GM21360 (cell line): ENCODE measurements at regions not wholly inside any gene's neighbourhood (a gene's known extent, or its start where the extent isn't known, plus 50 kb on each side); places are given as distances from the start of the nearest gene placed in this dataset.
"Not testable (repeated sequence)": the region's sequence is repeated elsewhere in the genome, so short reads cannot be mapped to it uniquely, and the experiment has no call there.

Experiments used
- ATAC-seq: cut with Tn5 transposase; IDR thresholded peaks from one replicate; pipeline ENCODE4 v1.9.1; 2021; ENCODE audit warnings: mild to moderate bottlenecking, moderate library complexity; ENCODE audit not compliant: unreplicated experiment

DNA sequence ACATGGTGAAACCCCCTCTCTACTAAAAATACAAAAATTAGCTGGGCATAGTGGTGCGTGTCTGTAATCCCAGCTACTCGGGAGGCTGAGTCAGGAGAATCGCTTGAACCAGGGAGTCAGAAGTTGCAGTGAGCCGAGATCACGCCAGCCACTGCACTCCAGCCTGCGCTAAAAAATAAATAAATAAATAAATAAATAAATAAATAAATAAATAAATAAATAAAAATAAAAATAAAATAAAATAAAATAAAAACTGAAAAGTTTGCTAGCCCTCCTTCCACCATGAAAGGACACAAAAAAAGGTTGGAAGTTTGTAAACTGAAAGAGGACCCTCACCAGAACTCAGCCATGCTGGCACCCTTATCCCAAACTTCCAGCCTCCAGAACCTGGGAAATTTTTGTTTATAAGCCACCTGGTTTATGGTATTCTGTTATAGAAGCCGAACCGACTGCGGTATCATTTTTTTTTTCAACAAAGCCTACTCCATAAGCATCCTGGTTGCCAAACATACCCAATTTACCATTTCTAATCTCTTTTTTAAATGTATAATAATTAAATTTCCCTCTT lies 448.2 kb downstream of the SEMA3D start:
- no peak for ATAC-seq

GRCh38 chr7:84735677-84736076 lies 451.2 kb downstream of the SEMA3D start:
- no peak for ATAC-seq

DNA sequence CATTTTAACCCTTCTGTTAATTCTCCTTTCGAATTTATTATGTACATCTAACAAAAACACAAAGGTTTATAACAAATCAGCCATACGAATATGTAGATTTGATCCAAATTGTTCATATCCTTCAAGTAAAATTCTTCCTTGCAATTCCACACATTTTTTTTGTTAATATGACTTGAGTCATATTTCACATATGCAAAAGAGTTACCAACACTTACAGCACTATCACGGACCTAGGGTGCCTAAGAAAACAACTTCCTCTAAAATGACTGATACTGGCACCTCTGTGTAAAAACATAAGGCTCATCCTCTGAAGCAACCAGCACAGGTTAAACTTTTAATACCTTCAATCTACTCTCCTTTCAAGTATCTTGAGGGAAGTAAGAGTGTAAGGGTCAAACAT lies 451.8 kb downstream of the SEMA3D start:
- ATAC-seq = no peak

DNA sequence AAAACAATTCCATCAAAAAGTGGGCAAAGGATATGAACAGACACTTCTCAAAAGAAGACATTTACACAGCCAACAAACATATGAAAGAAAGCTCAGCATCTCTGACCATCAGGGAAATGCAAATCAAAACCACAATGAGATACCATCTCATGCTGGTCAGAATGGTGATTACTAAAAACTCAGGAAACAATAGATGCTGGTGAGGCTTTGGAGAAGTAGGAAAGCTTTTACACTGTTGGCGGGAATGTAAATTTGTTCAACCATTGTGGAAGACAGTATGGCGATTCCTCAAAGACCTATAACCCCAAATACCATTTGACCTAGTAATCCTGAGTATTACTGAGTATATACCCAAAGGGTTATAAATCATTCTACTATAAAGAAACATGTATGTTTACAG lies 452.9 kb downstream of the SEMA3D start:
- ATAC-seq = not testable (repeated sequence)

GRCh38 chr7:84730864-84731263 lies 456.0 kb downstream of the SEMA3D start:
- not testable (repeated sequence) for ATAC-seq

- no peak for ATAC-seq
Measured at GRCh38 chr7:84729284-84729683, 457.6 kb downstream of the SEMA3D start.

GRCh38 chr7:84722734-84723133 lies 464.1 kb downstream of the SEMA3D start:
- no peak for ATAC-seq

- no peak for ATAC-seq
Measured at GRCh38 chr7:84722086-84722485, 464.8 kb downstream of the SEMA3D start.

DNA sequence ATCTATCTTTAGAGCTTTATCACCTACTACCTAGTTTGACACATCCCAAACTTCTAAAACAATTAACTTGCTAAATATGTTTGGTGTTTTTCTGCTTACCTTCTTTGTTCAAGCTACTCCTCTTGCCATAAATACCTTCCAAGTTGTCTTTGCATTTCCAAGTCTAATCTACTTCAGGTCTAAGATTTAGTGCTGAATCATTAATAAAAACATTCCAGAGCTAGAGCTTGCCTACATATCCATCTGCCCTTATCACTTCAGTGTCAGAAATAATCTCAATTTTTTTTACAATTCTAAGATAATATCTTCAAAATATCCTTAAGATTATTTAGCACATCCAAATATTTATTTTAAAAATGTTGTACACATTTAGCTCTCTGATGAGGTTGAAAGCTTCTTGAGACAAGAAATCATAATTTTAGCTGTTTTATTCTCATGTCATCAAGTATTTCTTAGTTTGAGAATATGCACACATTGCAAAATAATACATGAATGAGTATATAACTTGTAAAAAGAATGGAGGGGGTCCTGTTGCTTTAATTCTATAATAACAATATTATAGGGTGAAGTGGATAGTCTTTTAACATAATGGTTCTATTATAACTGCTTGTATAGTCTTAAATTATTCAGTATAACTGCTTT lies 466.3 kb downstream of the SEMA3D start:
- ATAC-seq = no peak

GRCh38 chr7:84714765-84715164 lies 472.1 kb downstream of the SEMA3D start:
- no peak for ATAC-seq

- no peak for ATAC-seq
Measured at GRCh38 chr7:84712374-84713121, 474.3 kb downstream of the SEMA3D start.

DNA sequence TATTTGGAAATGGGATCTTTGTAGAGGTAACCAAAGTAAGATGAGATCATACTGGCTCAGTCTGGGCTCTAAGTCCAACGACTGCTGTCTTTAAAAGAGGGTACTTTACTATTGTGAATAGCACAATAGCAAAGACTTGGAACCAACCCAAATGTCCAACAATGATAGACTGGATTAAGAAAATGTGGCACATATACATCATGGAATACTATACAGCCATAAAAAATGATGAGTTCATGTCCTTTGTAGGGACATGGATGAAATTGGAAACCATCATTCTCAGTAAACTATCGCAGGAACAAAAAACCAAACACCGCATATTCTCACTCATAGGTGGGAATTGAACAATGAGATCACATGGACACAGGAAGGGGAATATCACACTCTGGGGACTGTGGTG lies 476.3 kb downstream of the SEMA3D start:
- not testable (repeated sequence) for ATAC-seq

DNA sequence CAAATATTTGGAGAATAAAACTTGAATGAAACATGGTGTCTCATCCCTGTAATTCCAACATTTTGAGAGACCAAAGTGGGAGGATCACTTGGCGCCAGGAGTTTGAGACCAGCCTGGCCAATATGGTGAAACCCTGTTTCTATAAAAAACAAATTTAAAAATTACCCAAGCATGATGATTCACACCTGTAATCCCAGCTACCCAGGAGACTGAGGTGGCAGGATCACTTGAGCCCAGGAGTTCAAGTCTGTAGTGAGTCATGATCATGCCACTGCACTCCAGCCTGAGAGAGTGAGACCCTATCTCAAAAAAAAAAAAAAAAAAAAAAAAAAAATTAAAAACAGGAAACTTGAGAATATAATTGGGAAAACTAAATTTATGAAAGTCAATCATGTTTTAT lies 481.1 kb downstream of the SEMA3D start:
- ATAC-seq = no peak

- no peak for ATAC-seq
Measured at GRCh38 chr7:84705079-84705478, 481.8 kb downstream of the SEMA3D start.

DNA sequence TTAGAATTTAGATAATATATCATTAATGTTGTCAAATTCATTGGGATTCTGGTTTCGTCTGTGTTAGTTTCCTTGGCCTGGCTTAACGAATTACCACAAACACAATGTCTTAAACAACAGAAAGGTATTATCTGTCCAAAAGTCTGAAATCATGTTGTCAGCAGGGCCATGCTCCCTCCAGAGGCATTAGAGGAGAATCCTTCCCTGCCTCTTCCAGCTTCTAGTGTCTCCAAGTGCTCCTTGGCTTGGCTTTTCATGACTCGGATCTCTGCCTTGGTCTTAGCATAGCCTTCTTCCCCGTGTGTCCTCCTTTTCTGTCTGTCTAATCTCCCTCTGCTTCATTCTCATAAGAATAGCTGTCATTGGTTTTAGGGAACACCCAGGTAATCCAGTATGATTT lies 482.5 kb downstream of the SEMA3D start:
- no peak for ATAC-seq

DNA sequence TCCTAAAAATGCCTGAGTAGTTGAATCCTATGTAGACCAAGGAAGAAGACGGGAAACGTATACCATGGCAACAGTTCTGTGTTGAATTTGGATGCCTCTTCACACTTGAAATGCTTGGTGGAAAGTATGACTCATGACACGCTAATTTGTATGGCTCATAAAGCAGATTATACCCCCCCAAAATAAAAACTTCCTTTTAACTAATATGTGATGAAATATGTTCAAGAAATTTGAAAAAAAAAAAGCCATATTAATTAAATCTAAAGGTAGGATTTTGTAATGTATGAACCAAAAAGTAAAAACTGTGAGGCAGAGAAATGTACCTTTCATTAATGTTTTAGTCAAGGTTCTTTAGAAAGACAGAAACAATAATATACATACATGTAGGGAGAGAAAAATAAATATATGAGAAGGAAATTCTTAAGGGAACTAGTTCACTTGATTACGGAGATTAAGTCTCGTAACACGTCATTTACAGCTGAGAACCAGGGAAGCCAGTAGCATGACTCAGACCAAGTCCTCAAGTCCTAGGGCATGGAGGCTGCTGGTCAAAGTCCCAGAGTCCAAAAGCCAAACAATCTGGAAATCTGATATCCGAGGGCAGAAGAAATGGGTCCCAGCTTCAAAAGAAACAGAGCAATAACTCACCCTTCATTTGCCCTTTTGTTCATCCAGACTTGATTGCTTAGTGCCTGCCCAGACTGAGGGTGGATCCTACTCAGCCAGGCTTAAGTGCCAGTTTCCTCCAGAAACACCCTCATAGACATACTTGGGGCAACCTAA lies 485.1 kb downstream of the SEMA3D start:
- no peak for ATAC-seq

DNA sequence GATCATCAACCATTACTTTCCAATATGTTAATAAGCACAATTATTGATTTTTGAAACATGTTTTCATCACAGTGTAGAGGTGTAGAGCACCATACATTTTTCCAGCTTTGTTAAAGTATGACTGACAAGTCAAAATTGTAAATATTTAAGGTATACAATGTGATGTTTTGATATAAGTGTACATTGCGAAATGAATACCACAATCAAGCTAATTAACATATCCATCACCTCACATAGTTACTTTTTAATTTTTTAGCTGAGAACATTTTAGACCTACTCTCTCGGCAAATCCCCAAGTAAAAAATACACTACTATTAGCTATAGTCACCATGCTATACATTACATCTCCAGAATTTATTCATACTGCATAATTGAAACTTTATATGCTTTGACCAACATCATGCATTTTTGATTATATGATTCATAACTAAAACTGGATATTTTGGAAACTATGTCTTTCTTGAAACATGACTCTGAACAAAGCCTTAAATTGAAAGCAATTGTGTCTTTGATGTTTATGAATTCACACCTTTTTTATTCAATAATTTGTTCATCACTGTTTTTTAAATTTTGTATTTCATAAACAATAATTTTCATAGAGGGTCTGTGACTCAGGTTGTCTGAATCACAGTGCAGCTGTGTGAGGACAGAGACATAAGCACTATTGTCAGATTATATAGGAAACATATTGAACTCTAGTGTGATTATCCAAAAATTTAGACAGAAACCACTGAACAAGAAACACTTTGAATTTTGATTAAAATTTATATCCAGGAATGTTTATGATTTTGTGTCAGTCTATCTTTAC lies 486.1 kb downstream of the SEMA3D start:
- no peak for ATAC-seq

DNA sequence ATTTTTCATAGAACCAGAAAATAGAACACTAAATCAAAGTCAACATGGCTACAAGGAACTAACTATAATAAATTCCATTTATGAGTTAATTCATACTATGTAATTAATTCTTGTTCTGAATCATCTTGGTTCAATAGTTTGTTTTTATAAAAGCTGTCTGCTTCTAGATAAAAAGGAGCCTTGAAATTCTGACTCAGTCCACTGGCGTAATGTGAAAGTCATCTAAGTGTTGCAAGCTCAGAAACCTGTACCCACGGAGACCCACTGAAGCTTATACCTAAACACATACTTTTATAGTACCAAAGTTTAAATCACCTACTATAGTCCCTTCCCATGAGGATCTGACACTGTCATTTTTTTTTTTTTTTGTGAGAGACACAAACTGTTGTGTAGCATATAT lies 489.4 kb downstream of the SEMA3D start:
- no peak for ATAC-seq

DNA sequence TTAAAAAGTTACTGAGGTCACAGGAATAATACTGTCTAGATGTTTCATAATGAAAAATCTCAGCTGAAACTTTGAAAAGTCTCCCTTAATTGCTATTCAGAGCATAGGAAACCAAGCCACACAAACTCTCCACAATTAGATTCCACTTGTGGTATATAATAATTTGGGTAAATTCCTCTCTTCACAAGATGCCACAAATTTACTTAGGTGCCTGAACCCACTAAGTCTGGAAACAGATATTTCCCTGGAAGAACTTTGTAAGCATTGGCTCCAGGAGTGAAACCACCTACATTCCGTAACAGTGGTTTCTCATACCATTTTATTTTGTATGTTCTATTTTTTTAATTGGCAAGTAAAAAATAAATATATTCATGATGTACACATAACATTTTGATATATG lies 493.4 kb downstream of the SEMA3D start:
- no peak for ATAC-seq

DNA sequence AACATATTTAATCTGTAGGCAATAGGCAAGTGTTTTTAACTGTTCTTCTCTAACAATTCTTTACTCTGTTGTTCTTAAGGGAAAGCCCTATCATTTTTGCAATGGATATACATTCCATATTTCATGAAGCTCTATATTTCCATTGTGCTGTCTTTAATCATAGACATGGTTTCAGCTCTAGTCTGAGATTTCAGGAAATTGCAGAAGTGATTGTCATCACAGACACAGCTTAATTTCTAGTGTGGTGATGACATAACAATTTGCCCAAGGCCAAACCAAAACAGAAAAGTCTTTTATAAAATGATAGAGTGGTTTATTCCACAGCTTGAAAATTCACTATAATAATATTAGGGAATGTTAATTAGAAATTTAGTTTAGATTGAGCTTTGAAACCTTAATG lies 494.1 kb upstream of the SEMA3A start:
- ATAC-seq = no peak

DNA sequence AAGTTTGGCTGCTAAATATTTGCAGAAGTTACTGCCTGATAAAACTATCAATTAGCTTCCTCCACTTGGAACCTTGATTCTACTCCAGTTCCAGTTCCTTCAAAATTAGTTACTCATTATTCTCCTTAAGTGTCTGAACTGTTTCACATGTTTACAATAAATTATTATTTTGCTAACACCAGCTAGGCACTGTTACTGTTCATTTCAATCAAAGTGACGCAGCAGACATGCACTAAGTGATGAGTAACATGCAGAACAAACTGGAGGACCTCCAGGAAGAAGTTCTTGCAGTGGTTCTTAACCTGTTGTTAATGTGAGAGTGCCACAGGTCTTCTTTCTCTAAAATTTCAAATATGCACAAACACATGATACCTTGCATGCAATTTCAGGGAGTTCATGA lies 491.8 kb upstream of the SEMA3A start:
- no peak for ATAC-seq
